IMR-90 (cell line): ENCODE measurements at regions not wholly inside any gene's neighbourhood (a gene's known extent, or its start where the extent isn't known, plus 50 kb on each side); places are given as distances from the start of the nearest gene placed in this dataset.

Experiments used
- ATAC-seq: fragments of 200-7000 bp; cut with Tn5 transposase; 2 replicates; pipeline ENCODE4 v1.9.1; 2020; ENCODE audit warnings: low read depth, mild to moderate bottlenecking, moderate library complexity
- BruUV-seq: library from RNA; stranded (reverse); fragments of 400-500 nt; replicated peaks from 2 replicates; lab custom pipeline; 2021; lab: Mats Ljungman, UMichigan
- CTCF ChIA-PET: fragments of 300-600 bp; formaldehyde crosslinking; extraction: SDS; loops from one replicate; lab custom pipeline; 2021; ENCODE audit warnings: antibody characterized with exemption; lab: Yijun Ruan, JAX
- POLR2A ChIA-PET: fragments of 300-600 bp; sonication (Branson Sonifier 250); formaldehyde crosslinking; loops from one replicate; lab custom pipeline; 2022; ENCODE audit warnings: antibody characterized with exemption; ENCODE audit not compliant: unreplicated experiment; lab: Charles Lee
- DNase-seq: peaks from one replicate; pipeline ENCODE4 v3.0.0; 2013
- H2AFZ ChIP-seq: replicated peaks from 2 replicates; pipeline ENCODE3; 2013; ENCODE audit warnings: low read length, mild to moderate bottlenecking; ENCODE audit not compliant: poor library complexity
- H2AK5ac ChIP-seq: 2 replicates; pipeline ENCODE4 v1.6.1; 2013; ENCODE audit warnings: low read depth, low read length, inconsistent platforms
- H2AK9ac ChIP-seq: replicated peaks from 2 replicates; pipeline ENCODE3; 2013; ENCODE audit warnings: mild to moderate bottlenecking, low read depth, low read length, moderate library complexity; ENCODE audit not compliant: poor library complexity
- H2BK120ac ChIP-seq: 2 replicates; pipeline ENCODE4 v1.6.1; 2013; ENCODE audit warnings: low read depth, low read length, inconsistent platforms
- H2BK15ac ChIP-seq: 3 replicates; pipeline ENCODE4 v1.6.1; 2013; ENCODE audit warnings: low read depth, low read length, inconsistent platforms
- H2BK20ac ChIP-seq: 2 replicates; pipeline ENCODE4 v1.6.1; 2013; ENCODE audit warnings: low read depth, mild to moderate bottlenecking, inconsistent platforms, low read length, moderate library complexity
- H2BK5ac ChIP-seq: 2 replicates; pipeline ENCODE4 v1.6.1; 2013; ENCODE audit warnings: mild to moderate bottlenecking, low read depth, low read length, inconsistent platforms; ENCODE audit not compliant: poor library complexity, severe bottlenecking
- H3K14ac ChIP-seq: replicated peaks from 2 replicates; pipeline ENCODE4 v1.6.1; 2013; ENCODE audit warnings: low read depth, low read length, inconsistent platforms
- H3K18ac ChIP-seq: 2 replicates; pipeline ENCODE4 v1.6.1; 2013; ENCODE audit warnings: low read depth, low read length, control low read depth
- H3K23ac ChIP-seq: 2 replicates; pipeline ENCODE4 v1.6.1; 2013; ENCODE audit warnings: low read depth, low read length, inconsistent platforms
- H3K27ac ChIP-seq: 2 replicates; pipeline ENCODE4 v1.5.1; 2013; ENCODE audit warnings: mild to moderate bottlenecking, control low read depth, low read length; ENCODE audit not compliant: insufficient read depth
- H3K27me3 ChIP-seq: 2 replicates; pipeline ENCODE4 v1.6.1; 2013; ENCODE audit warnings: low read length; ENCODE audit not compliant: control insufficient read depth, insufficient read depth
- H3K36me3 ChIP-seq: 2 replicates; pipeline ENCODE4 v1.6.1; 2013; ENCODE audit warnings: low read length, mixed read lengths; ENCODE audit not compliant: control insufficient read depth, insufficient read depth
- H3K4ac ChIP-seq: 2 replicates; pipeline ENCODE4 v1.6.1; 2013; ENCODE audit warnings: low read depth, low read length, inconsistent platforms
- H3K4me1 ChIP-seq: 2 replicates; pipeline ENCODE4 v1.6.1; 2013; ENCODE audit warnings: low read length, mixed read lengths; ENCODE audit not compliant: control insufficient read depth, insufficient read depth
- H3K4me2 ChIP-seq: 2 replicates; pipeline ENCODE4 v1.6.1; 2013; ENCODE audit warnings: low read depth, mild to moderate bottlenecking, control low read depth, low read length, moderate library complexity
- H3K4me3 ChIP-seq: 2 replicates; pipeline ENCODE4 v1.5.1; 2013; ENCODE audit warnings: low read depth, mild to moderate bottlenecking, control low read depth, low read length, moderate library complexity; ENCODE audit not compliant: insufficient read depth
- H3K56ac ChIP-seq: 2 replicates; pipeline ENCODE4 v1.6.1; 2013; ENCODE audit warnings: low read length, inconsistent platforms; ENCODE audit not compliant: insufficient read depth; ENCODE audit errors: extremely low read depth
- H3K79me1 ChIP-seq, 2 experiments: 2 replicates each; pipeline ENCODE4 v1.6.1; 2013; ENCODE audit warnings: low read length in 2 of 2, inconsistent platforms in 1 of 2, low read depth in 1 of 2
- H3K9ac ChIP-seq: 2 replicates; pipeline ENCODE4 v1.6.1; 2013; ENCODE audit warnings: low read depth, low read length, control low read depth
- H3K9me1 ChIP-seq: 2 replicates; pipeline ENCODE4 v1.6.1; 2013; ENCODE audit warnings: low read length, inconsistent platforms; ENCODE audit not compliant: insufficient read depth
- H3K9me3 ChIP-seq: 2 replicates; pipeline ENCODE4 v1.6.1; 2013; ENCODE audit warnings: low read length; ENCODE audit not compliant: control insufficient read depth, insufficient read depth
- H4K20me1 ChIP-seq: 2 replicates; pipeline ENCODE4 v1.6.1; 2013; ENCODE audit warnings: low read length, inconsistent platforms; ENCODE audit not compliant: insufficient read depth
- H4K5ac ChIP-seq: 2 replicates; pipeline ENCODE4 v1.6.1; 2013; ENCODE audit warnings: mild to moderate bottlenecking, low read depth, low read length, control low read depth
- H4K8ac ChIP-seq, 2 experiments: 2 replicates each; pipeline ENCODE4 v1.6.1; 2013; ENCODE audit warnings: low read depth in 2 of 2, low read length in 2 of 2, control low read depth in 1 of 2, inconsistent platforms in 1 of 2
- H4K91ac ChIP-seq: 2 replicates; pipeline ENCODE4 v1.6.1; 2013; ENCODE audit warnings: low read depth, low read length, inconsistent platforms; ENCODE audit not compliant: insufficient read depth
- CEBPB ChIP-seq: IDR thresholded peaks from 2 replicates; pipeline ENCODE4 v1.6.1; 2012; ENCODE audit warnings: low read depth, low read length, improper control_type of control experiment
- CTCF ChIP-seq: conservative IDR thresholded peaks from 2 replicates; pipeline ENCODE4 v1.5.1; 2012; ENCODE audit warnings: mild to moderate bottlenecking, low read depth, low read length, improper control_type of control experiment
- MAFK ChIP-seq: IDR thresholded peaks from 2 replicates; pipeline ENCODE4 v1.6.1; 2012; ENCODE audit warnings: low read depth, low read length, improper control_type of control experiment
- MAZ ChIP-seq: IDR thresholded peaks from 2 replicates; pipeline ENCODE4 v1.6.1; 2012; ENCODE audit warnings: low read depth, mild to moderate bottlenecking, low read length, improper control_type of control experiment, moderate library complexity, borderline replicate concordance
- MXI1 ChIP-seq: IDR thresholded peaks from 2 replicates; pipeline ENCODE4 v1.6.1; 2012; ENCODE audit warnings: low read depth, mild to moderate bottlenecking, low read length, moderate library complexity, borderline replicate concordance
- NFE2L2 ChIP-seq: fragments of 150-350 bp; IDR thresholded peaks from 2 replicates; pipeline ENCODE4 v1.6.1; 2016; ENCODE audit warnings: low read depth, mild to moderate bottlenecking, low read length
- POLR2A ChIP-seq: IDR thresholded peaks from 2 replicates; pipeline ENCODE4 v1.6.1; 2012; ENCODE audit warnings: mild to moderate bottlenecking, low read depth, low read length
- RAD21 ChIP-seq: IDR thresholded peaks from 2 replicates; pipeline ENCODE4 v1.6.1; 2012; ENCODE audit warnings: low read length, improper control_type of control experiment
- RCOR1 ChIP-seq: IDR thresholded peaks from 2 replicates; pipeline ENCODE4 v1.6.1; 2012; ENCODE audit warnings: mild to moderate bottlenecking, low read length, improper control_type of control experiment; ENCODE audit not compliant: insufficient replicate concordance
- RFX5 ChIP-seq: IDR thresholded peaks from 2 replicates; pipeline ENCODE4 v1.8.0; 2012; ENCODE audit warnings: low read depth, mild to moderate bottlenecking, low read length, moderate library complexity
- SMC3 ChIP-seq: fragments of 150-350 bp; IDR thresholded peaks from 2 replicates; pipeline ENCODE4 v1.6.1; 2016; ENCODE audit warnings: low read depth, mild to moderate bottlenecking, antibody characterized with exemption, low read length, moderate library complexity
- USF2 ChIP-seq: fragments of 150-350 bp; IDR thresholded peaks from 2 replicates; pipeline ENCODE4 v1.6.1; 2017; ENCODE audit warnings: mild to moderate bottlenecking, antibody characterized with exemption, low read length, low read depth
- WGBS, 2 experiments: methylation state at CpG; one replicate each; pipeline versions ENCODE4 v1.1.5 to v1.1.7; 2013; ENCODE audit warnings: missing lambda C conversion rate in 2 of 2; ENCODE audit not compliant: insufficient read length in 1 of 2; ENCODE audit errors: extremely low coverage in 2 of 2; 5-methylcytosine and 5-hydroxymethylcytosine counted together
- dilution Hi-C: fragments of 300-500 bp; cut with HindIII; formaldehyde crosslinking; loops from one replicate; pipeline ENCODE4 v1.14.3; 2018; ENCODE audit warnings: low sequenced_read_pairs; ENCODE audit not compliant: unreplicated experiment
- in situ Hi-C: fragments of 300-500 bp; cut with MboI; formaldehyde crosslinking; loops from 3 replicates; pipeline ENCODE4 v1.14.3; 2019; ENCODE audit warnings: low sequenced_read_pairs, inconsistent platforms, mixed read lengths
- intact Hi-C: fragments of 100-400 bp; cut with micrococcal nuclease; formaldehyde crosslinking; loops from 2 replicates; pipeline ENCODE4 v1.10.0; 2022

GRCh38 chr2:217433522-217433921 lies 569.3 kb downstream of the TNS1 start:
- peak overlapping the region; percentile 81 for H4K91ac ChIP-seq
- H3K36me3 ChIP-seq = no peaks in the 10 kb centered on the region
- H4K8ac ChIP-seq = peak overlapping the region; percentile 2 to 81; a peak in 3 of 4 replicates
- peak overlapping the region; percentile 92 for H3K18ac ChIP-seq
- ChIA-PET CTCF (no interaction called here), POLR2A (no interaction called here)
- intact Hi-C loops (no loop called here), dilution Hi-C loops (no loop called here), in situ Hi-C loops (no loop called here)
- no peak overlapping the region; the same call in 1 of the 2 replicates for H3K4me2 ChIP-seq
- H2AK9ac ChIP-seq = peak overlapping the region; percentile 33
- H2AK5ac ChIP-seq = peak overlapping the region; percentile 65; the same call in 1 of the 2 replicates
- no CpG with 5 or more reads among the region's 6 CpGs for WGBS, 2 experiments
- H3K4me3 ChIP-seq = no peak overlapping the region
- peak overlapping the region; percentile 20 for H2BK5ac ChIP-seq
- BruUV-seq = no TSS peak
- peak overlapping the region; percentile 82 for H4K5ac ChIP-seq
- H3K9me3 ChIP-seq = no peaks in the 10 kb centered on the region
- H3K4ac ChIP-seq = peak overlapping the region; percentile 90
- H3K4me1 ChIP-seq = peaks cover 43% of the 10 kb centered on the region
- H2BK15ac ChIP-seq = peak overlapping the region; percentile 16; the same call in 2 of the 3 replicates
- H2BK20ac ChIP-seq = peak overlapping the region; percentile 70
- peak overlapping the region; percentile 85 for H2BK120ac ChIP-seq
- ATAC-seq (no peak), DNase-seq (peak; percentile 28)
- peaks cover 16% of the 10 kb centered on the region; the same call in 1 of the 2 replicates for H3K9me1 ChIP-seq
- H3K27ac ChIP-seq = peak overlapping the region; percentile 67; the same call in 1 of the 2 replicates
- peak overlapping the region; percentile 70 for H3K14ac ChIP-seq
- TF ChIP-seq CTCF = no peak
- TF ChIP-seq RFX5 = no peak
- TF ChIP-seq MXI1 = no peak
- TF ChIP-seq USF2 = no peak
- TF ChIP-seq SMC3 = no peak
- TF ChIP-seq RAD21 = no peak
- no peak for TF ChIP-seq MAZ
- TF ChIP-seq MAFK = no peak
- TF ChIP-seq NFE2L2 = no peak
- no peak for TF ChIP-seq RCOR1
- no peak for TF ChIP-seq CEBPB
- TF ChIP-seq POLR2A = no peak
- H3K23ac ChIP-seq = 0 out of 2 replicates have a peak overlapping the region, but pooled peaks have one; percentile 50
- H3K9ac ChIP-seq = 0 out of 2 replicates have a peak overlapping the region, but pooled peaks have one; percentile 6
- no peaks in the 10 kb centered on the region for H3K27me3 ChIP-seq
- no peaks in the 10 kb centered on the region for H3K79me1 ChIP-seq
- H3K56ac ChIP-seq = peak overlapping the region; percentile 6; the same call in 1 of the 2 replicates
- peak overlapping the region; percentile 59 for H2AFZ ChIP-seq
- H4K20me1 ChIP-seq = no peaks in the 10 kb centered on the region
